ENCODE measurements at regions not wholly inside any gene's neighbourhood (a gene's known extent, or its start where the extent isn't known, plus 50 kb on each side); places are given as distances from the start of the nearest gene placed in this dataset.

GRCh38 chr3:89622063-89622700, 514.8 kb downstream of the EPHA3 start:
- no peak overlapping the region for H3K4me3 Mint-ChIP-seq (ENCODE audit: low read depth)

GRCh38 chr3:89624494-89624893, 517.1 kb downstream of the EPHA3 start:
- H3K9me3 Mint-ChIP-seq (ENCODE audit: low read depth), result peaks cover 12% of the 10 kb centered on the region
- no peak for DNase-seq (ENCODE audit: low spot score, unreplicated experiment)
- H3K27me3 Mint-ChIP-seq, result no peaks in the 10 kb centered on the region
- peaks cover 2% of the 10 kb centered on the region for H3K36me3 Mint-ChIP-seq (ENCODE audit: insufficient read depth)
- H3K4me3 Mint-ChIP-seq (ENCODE audit: low read depth), result no peak overlapping the region
- peaks cover 14% of the 10 kb centered on the region for H3K4me1 Mint-ChIP-seq (ENCODE audit: low read depth)
- no peak overlapping the region for H3K27ac Mint-ChIP-seq
- TF ChIP-seq CTCF (IDR thresholded peaks at IDR 0.05; ENCODE audit: unreplicated experiment), result no peak

More at GRCh38 chr3:89622063-89622700, 514.8 kb downstream of the EPHA3 start:
- Mint-ChIP-seq H3K27ac (no peak overlapping the region), H3K9me3 (ENCODE audit: low read depth) (peaks cover 7% of the 10 kb centered on the region), H3K27me3 (no peaks in the 10 kb centered on the region), H3K36me3 (ENCODE audit: insufficient read depth) (peaks cover 2% of the 10 kb centered on the region), H3K4me1 (ENCODE audit: low read depth) (peaks cover 14% of the 10 kb centered on the region)
- DNase-seq (ENCODE audit: low spot score, unreplicated experiment), result no peak
- TF ChIP-seq CTCF (IDR thresholded peaks at IDR 0.05; ENCODE audit: unreplicated experiment), result no peak

- no peak for DNase-seq (ENCODE audit: low spot score, unreplicated experiment)
- no peak for TF ChIP-seq CTCF (IDR thresholded peaks at IDR 0.05; ENCODE audit: unreplicated experiment)
- Mint-ChIP-seq H3K27ac (no peak overlapping the region), H3K27me3 (no peaks in the 10 kb centered on the region), H3K9me3 (ENCODE audit: low read depth) (peaks cover 16% of the 10 kb centered on the region), H3K36me3 (ENCODE audit: insufficient read depth) (peaks cover 2% of the 10 kb centered on the region), H3K4me3 (ENCODE audit: low read depth) (no peak overlapping the region), H3K4me1 (ENCODE audit: low read depth) (peaks cover 14% of the 10 kb centered on the region)
Observed at GRCh38 chr3:89625945-89626344, 518.5 kb downstream of the EPHA3 start.

GRCh38 chr3:89628856-89629670, 521.6 kb downstream of the EPHA3 start:
- no peaks in the 10 kb centered on the region for H3K27me3 Mint-ChIP-seq
- H3K4me1 Mint-ChIP-seq (ENCODE audit: low read depth), result peaks cover 8% of the 10 kb centered on the region
- DNase-seq (ENCODE audit: low spot score, unreplicated experiment), result no peak
- H3K9me3 Mint-ChIP-seq (ENCODE audit: low read depth), result peaks cover 16% of the 10 kb centered on the region
- H3K4me3 Mint-ChIP-seq (ENCODE audit: low read depth), result no peak overlapping the region
- H3K36me3 Mint-ChIP-seq (ENCODE audit: insufficient read depth), result peaks cover 2% of the 10 kb centered on the region
- no peak for TF ChIP-seq CTCF (IDR thresholded peaks at IDR 0.05; ENCODE audit: unreplicated experiment)
- H3K27ac Mint-ChIP-seq, result no peak overlapping the region

- Mint-ChIP-seq H3K9me3 (ENCODE audit: low read depth) (peaks cover 3% of the 10 kb centered on the region), H3K27me3 (no peaks in the 10 kb centered on the region), H3K27ac (no peak overlapping the region), H3K4me3 (ENCODE audit: low read depth) (no peak overlapping the region), H3K4me1 (ENCODE audit: low read depth) (no peaks in the 10 kb centered on the region), H3K36me3 (ENCODE audit: insufficient read depth) (no peaks in the 10 kb centered on the region)
- DNase-seq (ENCODE audit: low spot score, unreplicated experiment), result no peak
- no peak for TF ChIP-seq CTCF (IDR thresholded peaks at IDR 0.05; ENCODE audit: unreplicated experiment)
Observed at GRCh38 chr3:89635137-89635536, 527.7 kb downstream of the EPHA3 start.
